Kasumi-1 (cell line): ENCODE measurements at regions not wholly inside any gene's neighbourhood (a gene's known extent, or its start where the extent isn't known, plus 50 kb on each side); places are given as distances from the start of the nearest gene placed in this dataset.
A peak's percentile ranks its signal among the peaks of the same experiment; 100 is the strongest.

Source experiments
- DNase-seq, 2 experiments: peaks; one replicate each; lab custom pipeline; 2025; lab: John Stamatoyannopoulos, UW

GRCh38 chr12:47307680-47308399 is 228.1 kb upstream of the AMIGO2 start:
- peak; percentile 87 to 93 for DNase-seq

- DNase-seq: peak; percentile 14 to 30
Measured at GRCh38 chr12:47306773-47307679, 227.3 kb upstream of the AMIGO2 start.

GRCh38 chr12:47306130-47306529 is 226.4 kb upstream of the AMIGO2 start:
- no peak for DNase-seq

DNA sequence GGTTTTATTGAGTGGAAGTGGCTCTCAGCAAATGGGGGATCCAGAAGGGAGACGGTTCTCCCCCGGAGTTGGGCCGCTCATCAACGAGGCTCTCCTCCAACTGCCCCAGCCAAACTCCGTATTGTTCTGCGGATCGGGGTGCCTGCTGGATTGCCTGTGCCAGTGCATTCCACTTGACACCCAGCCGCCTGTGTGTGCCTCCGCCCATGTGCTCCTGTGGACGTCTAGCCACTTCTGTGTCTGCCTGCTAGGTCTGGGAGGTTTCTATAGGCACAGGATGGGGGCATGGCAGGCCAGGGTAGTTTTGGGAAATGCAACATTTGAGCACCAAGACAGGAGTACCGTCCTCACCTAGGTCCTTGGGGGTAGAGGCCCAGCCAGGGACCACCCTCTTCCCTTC is 225.7 kb upstream of the AMIGO2 start:
- DNase-seq: no peak

DNA sequence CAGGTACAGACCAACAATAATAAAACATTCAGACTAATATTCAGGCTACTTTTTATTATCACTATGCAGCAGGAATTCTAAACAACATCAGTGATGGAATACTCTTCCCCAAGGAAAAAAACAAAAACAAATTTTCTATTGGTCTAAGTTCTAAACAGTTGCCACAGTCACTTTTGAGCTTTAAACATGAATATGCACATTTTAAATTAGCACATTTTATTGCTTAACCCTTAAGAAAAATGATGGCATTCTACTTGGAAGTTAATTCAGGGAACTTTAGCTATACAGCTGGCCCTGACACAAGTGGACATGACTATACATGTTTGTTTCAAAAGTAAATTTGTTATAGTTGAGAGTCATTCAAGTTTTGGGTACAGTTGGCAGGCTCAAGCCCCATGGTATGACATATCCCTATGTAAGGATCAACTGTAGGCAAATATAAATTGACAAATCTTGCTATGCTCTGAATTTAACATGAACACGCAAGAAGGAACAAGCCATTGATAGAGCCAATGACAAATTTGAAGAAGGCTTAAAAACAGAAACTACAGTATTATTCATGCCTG is 224.3 kb upstream of the AMIGO2 start:
- no peak for DNase-seq

GRCh38 chr12:47303207-47303606 is 223.4 kb upstream of the AMIGO2 start:
- no peak for DNase-seq

GRCh38 chr12:47302111-47302671 is 222.4 kb upstream of the AMIGO2 start:
- DNase-seq: no peak

DNA sequence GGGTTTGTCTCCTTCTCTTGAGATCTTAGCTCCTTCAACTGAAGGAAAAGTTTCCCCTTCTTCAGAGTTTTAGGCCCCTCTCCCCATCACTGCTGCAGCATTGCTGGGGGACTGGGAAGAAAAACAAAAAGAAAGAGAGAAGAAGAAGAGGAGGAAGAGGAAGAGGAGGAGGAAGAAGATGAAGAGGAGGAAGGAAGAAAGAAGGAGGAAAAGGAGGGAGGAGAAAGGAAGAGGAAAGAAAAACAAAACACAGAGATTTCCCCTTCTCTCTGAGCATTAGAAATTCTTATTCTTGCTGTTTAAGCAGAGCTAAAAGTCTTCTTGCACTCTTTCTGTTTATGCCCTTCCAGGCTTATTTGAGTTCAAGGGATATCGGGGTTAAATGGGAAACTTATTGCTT is 219.8 kb upstream of the AMIGO2 start:
- no peak for DNase-seq

DNA sequence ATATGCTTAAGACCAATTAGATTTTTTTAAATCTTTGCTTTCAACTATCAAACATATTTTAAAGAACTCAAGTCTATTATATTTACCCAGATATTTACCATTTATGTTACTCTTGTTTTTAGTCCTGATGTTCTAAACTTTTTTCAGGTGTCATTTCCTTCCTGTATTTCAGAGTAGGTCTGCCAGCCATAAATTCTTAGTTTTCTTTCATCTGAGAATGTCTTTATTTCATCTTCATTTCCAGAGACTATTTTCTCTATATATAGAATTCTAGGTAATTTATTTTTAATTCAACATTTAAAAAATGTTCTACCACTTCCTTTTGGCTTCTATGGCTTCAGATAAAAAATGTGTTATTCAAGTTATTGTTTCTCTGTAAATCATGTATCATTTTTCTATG is 218.2 kb upstream of the AMIGO2 start:
- DNase-seq: no peak

GRCh38 chr12:47296828-47297227 is 217.1 kb upstream of the AMIGO2 start:
- DNase-seq: no peak

- DNase-seq: no peak
Measured at GRCh38 chr12:47293406-47293805, 213.6 kb upstream of the AMIGO2 start.

- no peak for DNase-seq
Measured at GRCh38 chr12:47286676-47287075, 206.9 kb upstream of the AMIGO2 start.
